ENCODE measurements at regions not wholly inside any gene's neighbourhood (a gene's known extent, or its start where the extent isn't known, plus 50 kb on each side); places are given as distances from the start of the nearest gene placed in this dataset.

DNA sequence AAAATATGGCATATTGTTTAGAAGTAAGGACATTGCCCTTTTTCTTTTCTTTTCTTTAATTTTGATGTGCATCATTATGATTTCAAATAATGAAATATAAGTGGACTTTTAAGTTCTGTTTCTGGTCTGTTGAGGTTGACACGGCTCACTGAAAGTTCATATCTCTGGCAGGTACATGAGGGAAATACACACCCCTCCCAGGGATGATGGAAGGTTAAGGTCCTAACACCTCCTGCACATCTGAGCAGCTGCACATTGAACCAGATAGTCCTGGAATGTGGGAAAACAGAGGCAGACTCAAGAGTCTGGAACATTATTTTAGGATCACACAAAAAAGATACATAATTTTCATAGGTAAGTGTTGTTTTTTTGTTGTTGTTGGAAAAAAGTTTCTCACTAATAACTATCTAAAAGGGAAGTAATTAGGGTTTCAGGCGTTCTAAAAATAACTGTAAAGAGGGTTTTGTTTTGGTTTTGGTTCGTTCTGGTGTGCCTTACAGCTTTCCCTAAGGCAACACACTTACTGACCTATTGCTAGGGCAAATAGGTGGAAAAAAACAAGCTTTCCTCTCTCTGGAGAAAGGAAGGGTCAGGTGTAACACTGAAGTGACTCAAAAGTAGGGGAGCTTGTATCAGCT is 201.2 kb upstream of the PRKCQ start:
- no peak for DNase-seq (ENCODE audit: low read depth in 4 of 4, low spot score in 3 of 4)

DNA sequence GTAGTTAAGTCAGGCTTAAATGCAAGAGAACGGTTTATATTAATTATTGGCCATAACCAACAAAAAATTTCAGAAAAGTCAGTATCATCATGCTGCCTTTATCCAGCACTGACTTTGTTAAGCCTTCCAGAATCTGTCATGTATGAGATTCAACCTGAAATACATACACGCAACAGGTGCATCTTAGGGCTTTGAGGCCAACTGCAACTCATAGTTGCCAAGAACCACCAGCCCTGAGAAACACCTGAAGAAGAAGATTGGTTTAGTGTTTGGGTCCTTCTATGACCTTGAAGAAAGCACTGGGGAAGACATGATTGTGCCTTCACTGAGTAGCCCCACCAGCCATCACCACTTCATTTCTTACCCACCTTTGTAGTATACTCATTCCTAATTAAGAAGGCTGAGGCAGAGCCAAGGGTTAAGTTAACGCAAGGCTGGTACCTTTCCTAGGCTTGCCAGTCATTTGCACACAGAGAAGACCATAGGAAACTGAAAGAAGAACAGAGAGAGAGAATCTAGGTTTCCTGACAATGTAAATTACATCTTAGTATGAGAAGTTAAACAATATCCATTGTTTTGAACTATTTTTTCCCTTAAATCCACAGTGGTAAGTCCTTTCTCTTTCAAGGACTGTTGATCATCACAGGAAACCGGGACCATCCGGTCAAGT is 200.1 kb upstream of the PRKCQ start:
- DNase-seq (ENCODE audit: low read depth in 4 of 4, low spot score in 3 of 4), result no peak

DNA sequence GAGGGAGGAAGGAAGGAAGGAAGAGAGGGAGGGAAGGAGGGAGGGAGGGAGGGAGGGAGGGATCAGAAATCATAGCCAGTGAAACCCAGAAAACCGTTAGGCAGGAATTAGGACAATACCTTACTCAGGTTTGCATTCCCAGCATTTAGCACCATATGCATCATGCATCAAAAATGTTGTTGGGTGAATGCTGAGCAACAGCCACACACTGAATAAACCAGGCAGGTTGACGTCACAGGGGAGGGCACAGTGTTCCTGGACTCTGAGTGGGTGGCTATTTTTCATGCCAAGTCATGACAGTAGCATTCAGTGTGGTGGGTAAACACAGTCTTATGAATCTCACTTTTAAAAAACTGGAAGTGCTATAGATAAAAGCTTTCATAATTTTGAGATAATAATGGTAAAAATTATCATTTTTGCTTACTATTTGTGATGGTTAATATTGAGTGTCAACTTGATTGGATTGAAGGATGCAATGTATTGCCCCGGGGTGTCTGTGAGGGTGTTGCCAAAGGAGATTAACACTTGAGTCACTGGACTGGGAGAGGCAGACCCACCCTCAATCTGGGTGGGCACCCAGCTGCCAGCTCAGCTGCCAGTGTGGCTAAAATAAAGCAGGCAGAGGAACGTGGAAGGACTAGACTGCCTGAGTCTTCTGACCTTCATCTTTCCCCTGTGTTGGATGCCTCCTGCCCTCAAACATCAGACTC is 199.1 kb upstream of the PRKCQ start:
- no peak for DNase-seq (ENCODE audit: low read depth in 4 of 4, low spot score in 3 of 4)

DNA sequence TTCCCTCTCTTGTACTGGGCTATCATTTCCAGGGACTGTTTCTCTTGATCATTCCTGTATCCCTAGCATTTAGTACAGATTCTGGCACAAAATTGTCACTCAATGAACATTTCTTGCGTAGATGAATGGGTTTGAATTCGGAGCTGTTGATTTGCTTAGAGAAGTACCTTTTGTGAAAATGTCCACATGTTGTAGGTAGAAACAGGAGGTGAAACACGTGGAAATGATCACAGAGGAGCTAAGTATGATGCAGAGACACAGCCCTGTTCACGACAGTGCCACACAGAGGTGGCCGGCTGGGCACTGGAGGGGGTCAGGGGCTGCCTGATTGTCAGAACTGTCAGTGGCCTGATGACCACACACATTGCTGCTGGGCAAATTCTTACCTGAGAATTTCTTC is 196.1 kb upstream of the PRKCQ start:
- DNase-seq (ENCODE audit: low read depth in 4 of 4, low spot score in 3 of 4), result no peak

DNA sequence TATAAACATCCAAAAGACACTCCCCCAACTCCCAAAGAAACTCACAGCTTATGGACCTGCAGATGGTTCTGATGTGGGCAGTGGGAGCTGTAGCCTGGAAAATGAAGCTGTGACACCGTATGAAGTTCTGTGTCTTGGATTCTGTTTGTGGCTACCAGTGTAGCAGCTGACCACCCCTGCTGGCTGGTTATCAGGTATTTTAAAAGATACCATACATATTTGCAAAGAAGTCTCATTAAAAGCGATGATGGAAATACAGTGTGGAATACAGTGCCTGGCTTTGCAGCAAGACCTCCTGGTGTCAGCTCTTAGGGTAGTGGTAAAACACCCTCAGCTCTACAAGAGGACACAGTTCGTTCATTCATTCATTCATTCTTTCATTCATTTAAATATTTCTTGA is 194.3 kb upstream of the PRKCQ start:
- DNase-seq (ENCODE audit: low read depth in 4 of 4, low spot score in 3 of 4), result no peak

DNA sequence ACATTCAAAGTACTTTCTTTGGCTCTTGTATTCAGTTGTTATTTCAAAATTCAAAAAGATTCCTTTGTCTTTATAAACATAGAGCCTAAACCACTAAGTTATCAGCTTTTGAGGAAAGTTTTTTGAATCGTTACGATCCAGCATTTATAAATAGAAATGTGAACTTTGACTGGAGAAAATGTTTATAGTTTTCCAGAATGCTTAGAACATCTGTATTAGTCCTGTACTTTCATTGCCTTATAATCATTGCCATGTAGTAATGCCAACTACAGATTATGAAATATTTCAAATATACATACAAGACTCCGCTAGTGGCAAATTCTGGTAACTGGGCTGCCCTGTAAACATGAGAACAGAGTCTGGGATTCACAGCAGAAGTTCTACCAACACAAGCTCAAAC is 191.3 kb upstream of the PRKCQ start:
- DNase-seq (ENCODE audit: low read depth in 4 of 4, low spot score in 3 of 4), result no peak

DNA sequence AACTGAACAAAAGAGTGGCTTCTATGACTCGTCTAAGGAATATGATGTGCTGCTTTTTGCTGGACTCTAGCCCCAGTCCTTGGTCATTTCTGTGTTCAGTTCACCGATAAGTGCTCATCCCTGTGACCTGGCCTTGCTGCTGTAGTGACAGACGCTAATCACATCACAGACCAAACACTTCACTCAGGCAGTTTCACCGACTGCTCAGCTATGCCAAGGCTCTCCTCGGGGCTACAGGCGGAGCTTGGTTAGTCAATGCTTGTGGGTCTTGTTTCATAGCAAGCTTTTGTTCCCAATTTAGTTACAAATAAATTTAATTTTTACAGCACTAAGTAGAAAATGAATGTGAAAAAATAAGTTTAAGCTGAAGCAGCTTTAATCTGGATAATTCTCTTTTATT is 190.8 kb upstream of the PRKCQ start:
- DNase-seq (ENCODE audit: low read depth in 4 of 4, low spot score in 3 of 4), result no peak

DNA sequence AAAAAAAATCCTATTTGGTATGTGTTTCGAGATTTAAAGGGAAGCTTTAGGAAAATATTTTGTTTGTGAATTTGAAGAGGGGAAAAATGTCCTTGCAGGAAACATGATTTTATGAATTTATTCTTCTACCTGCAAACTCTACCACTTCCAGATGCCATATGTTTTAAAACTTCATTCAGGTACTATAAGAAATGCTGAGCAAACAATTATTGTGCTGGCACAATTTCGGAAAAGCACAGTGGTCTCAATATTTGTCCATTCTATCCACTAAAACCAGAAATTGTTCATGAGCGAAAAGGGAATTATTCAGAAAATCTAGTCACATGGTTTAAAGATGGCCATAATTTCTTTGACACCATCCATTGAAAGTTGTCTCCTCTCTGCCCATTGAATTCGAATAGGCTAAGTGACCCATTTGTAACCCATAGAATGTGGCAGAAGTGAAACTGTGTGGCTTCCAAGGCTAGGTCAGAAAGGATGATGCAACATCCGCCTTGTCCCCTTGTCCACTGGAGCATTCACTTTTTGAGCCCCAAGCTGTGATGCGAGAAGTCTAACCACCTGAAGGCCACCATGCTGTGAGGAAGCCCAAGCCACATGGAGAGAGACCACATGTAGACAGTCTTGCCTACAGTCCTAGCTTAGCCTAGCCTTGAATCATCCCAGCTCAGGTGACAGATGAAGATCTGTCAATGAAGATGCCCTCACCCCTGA is 189.8 kb upstream of the PRKCQ start:
- DNase-seq (ENCODE audit: low read depth in 4 of 4, low spot score in 3 of 4), result no peak

DNA sequence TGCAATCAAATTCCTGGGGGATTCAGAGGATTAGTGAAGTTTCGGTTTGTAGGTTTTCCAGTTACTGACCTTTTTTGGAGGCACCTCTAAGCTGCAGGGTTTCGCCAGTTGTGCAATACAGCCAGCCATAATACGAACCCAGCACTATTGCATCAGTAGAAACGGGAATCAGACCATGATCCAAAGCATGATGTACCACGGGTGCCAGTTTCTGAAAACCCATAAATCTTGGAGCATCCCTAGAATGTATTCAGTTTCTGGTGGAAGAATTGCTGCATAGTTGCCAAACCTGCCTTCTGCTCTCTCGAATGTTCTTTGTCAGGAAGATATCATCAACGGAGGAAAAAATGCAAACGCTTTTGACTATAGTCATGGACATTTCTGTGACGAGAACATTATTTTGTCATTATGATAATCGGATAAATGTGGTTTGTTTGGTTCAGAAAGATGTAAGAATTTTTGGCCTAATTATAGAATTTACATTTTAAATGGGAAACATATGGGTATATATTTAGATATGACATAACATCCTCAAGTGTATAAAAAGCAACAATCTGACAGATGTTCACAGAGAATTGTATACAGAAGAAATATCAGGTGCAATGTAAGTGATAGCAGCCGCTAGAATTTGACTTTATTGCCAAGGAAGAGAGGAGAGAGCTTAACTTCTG is 186.2 kb upstream of the PRKCQ start:
- DNase-seq (ENCODE audit: low read depth in 4 of 4, low spot score in 3 of 4), result no peak

DNA sequence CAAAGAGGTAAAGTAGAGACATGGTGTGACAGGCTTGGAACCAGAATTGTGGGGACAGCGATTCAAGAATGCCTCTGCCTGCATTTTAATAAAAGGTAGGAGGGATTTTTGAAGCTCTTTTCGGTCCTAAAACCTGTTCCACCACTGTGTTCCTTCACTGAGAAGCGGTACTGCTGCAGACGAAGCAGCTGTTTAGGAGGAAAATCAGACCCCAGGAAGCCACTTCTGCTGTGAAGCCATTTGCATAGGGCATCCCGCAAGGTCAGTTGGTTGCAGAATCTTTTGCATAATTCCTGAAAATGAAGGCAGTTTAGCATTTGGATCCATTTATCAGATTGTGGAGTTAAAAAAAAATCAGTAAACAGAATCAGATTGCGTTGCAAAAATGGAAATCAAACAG is 183.3 kb upstream of the PRKCQ start:
- no peak for DNase-seq (ENCODE audit: low read depth in 4 of 4, low spot score in 3 of 4)

DNA sequence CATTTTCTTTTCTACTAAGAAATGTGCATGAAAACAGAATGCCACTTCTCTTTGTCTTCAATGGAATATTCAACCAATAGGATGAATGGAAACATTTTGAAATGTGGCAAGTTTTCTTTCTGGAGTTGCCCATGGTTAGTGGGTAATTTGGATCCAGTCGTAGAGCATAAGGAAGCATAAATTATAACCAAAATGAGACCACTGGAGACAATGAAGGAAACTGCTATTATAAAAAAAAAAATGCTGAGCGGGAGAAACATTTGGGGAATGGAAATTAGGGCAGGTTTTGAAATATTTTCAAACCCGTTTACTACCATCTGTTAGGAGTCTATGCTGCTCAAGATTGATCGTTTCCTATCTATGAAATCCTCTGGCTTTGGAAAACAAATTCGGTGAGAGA is 182.9 kb upstream of the PRKCQ start:
- DNase-seq (ENCODE audit: low read depth in 4 of 4, low spot score in 3 of 4), result no peak

DNA sequence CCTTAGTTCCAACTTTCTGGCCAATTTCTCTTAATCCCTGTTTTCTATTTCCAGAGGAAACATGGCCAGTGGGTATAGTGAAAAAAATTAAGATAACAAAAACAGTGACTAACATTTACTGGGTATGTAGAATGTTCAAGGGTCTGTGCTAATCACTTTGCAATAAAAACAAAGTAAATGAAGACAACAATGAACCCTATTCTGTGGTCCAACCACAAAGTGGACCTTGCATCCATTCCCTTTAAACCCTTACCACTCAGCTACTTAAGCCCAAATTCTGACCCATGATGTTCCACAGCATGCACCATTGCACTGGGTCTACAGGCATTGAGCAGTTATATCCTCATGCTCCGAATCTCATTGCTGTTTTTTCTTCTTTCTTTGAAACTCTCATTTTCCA is 179.9 kb upstream of the PRKCQ start:
- DNase-seq (ENCODE audit: low read depth in 4 of 4, low spot score in 3 of 4), result no peak

DNA sequence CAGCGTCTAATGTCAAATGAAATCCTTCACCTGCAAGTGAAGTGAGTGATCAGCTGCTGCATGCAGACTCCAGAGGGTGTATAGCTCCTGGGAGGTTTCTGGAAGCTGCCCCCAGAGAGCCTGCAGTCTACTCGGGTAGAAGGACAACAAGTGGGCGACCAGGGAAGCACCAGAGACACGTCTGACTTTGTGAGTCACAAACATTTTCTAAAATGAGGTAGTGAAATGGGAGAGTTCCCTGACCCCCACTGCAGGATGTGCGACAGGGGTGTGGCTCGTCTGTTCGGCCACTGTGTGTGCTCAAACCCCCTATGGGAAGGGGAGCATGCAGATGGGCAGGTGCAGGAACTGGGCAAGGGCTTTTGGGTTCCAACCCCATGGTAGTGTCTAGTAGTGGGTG is 177.1 kb upstream of the PRKCQ start:
- no peak for DNase-seq (ENCODE audit: low read depth in 4 of 4, low spot score in 3 of 4)

DNA sequence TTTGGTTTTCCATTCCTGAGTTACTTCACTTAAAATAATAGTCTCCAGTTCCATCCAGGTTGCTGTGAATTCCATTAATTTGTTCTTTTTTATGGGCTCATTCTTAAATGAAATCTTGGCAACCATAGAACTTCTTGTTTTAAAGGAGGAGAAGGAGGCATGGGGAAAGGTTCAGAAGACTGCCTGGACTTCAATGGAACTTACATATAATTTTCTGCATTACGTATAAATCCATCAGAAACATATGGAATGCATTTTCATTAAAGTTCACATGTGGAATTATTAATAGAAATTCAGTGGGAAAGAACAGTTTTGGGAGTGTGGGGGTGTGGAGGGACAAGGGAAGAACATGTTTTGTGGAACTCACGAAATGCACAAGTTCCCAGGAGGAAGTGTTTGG is 176.6 kb upstream of the PRKCQ start:
- DNase-seq (ENCODE audit: low read depth in 4 of 4, low spot score in 3 of 4), result no peak

DNA sequence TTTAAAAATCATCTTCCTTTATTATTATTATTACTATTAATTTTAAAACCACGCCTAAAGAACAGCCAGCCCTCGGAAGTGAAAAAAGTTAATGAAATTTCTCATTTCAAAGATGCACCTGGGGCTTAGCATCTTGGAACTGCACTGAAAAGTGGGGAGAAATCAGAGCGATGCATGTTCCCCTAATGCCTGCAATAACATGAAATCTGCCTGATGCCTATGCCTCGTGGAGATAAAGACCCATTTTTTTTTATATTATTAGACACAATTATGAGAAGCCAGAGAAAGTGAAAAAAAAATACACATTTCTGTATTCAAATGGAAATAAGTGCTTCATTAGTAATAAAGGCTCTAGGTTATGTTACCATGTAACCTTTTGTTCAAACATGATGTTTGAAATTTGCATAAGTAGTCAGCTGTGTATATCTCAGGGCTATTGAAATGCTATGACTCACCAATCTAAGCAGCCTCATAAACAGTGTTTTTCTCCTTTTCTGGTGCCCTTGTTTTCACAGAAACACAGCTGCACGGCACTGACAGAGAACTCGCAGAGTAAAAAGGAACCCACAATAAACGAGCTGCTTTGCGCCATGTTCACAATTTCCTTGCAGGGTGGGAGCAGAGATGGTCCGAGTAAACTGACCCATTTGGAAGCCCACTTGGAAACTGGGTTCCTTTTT is 175.8 kb upstream of the PRKCQ start:
- DNase-seq (ENCODE audit: low read depth in 4 of 4, low spot score in 3 of 4), result no peak

DNA sequence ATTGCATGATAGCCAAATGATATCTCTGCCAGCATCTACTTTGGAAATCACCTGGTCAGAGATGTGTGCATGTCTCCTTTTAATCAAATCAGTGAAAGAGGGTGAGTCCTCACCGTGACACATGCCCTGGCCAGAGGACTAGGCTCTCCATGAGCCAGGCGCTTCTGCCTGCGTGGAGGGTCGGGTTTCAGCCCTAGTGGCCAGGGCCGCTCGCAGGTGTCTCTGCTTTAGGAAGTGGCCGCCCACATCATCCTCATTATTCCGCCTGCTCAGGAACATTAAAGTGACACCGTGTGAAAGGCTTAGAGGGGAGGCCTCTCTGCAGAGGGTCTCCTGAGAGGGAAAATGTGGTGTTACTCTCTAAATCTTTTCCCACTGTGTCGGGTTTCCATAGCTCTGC is 173.6 kb upstream of the PRKCQ start:
- DNase-seq (ENCODE audit: low read depth in 4 of 4, low spot score in 3 of 4), result no peak

DNA sequence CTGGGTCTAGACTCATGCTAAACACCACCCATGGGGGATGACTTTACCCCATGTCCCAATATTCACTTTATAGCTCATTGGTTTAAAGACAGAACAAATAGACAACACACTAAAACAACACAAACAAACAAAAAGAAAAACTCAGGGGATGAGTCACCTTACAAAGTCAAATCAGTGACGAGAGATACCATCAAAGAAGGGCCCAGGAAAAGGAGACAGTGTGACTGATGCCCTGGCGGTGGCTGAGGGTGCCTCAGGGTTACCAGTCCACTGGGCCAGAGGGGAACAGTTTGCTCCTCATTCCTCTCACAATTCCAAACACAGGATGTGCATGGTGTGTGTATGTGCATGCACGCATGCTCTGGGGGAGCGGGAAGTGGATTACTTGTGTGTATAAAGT is 171.3 kb upstream of the PRKCQ start:
- no peak for DNase-seq (ENCODE audit: low read depth in 4 of 4, low spot score in 3 of 4)

DNA sequence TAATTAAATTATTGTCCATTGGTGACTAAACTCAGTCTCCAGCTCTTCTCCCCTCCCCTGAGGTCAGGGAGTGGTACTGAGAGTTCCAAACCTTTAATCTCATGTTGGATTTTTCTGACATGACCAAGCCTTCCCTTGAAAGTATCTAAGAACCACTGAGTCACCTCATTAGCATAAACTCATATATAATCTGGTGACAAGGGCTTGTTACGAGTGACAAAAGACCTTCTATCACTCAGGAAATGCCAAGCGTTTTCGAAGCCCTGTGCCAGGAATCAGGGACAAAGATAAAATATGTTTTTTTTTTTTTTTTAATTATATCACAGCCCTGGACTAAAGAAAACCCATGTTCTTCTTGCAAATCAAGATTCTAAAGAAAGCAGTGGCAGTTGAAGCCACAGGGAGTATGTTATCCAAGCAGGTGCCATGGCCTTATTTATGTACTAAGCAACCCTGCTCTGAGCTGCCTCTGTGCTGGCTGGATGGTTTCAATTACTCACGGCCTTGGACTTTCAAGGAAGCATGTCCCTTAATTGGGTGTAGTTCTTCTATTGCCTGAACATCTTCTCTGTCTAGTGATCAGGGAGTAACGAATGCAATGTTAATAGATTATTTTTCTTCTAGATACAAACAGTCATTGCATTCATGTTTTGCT is 169.0 kb upstream of the PRKCQ start:
- DNase-seq (ENCODE audit: low read depth in 4 of 4, low spot score in 3 of 4), result peak in 1 of 4 donors; percentile 15

DNA sequence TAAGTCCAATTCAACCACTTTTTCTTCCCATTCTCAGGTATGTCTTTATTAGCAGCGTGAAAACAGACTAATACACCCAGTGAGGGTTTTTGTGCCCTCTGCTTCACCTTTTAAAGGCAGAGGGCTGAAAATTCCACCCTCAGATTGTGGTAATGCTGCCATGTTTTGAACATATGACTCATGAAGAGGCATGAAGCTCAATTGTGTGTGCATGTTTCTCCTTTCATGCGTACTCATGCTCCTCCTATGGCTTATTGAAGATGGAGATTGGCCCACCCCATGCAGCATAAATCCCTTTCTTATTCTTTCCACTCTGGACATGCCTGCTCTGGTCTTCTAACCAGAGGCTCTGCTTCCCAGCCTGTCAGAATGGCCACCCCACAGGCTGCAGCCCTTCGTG is 168.0 kb upstream of the PRKCQ start:
- DNase-seq (ENCODE audit: low read depth in 4 of 4, low spot score in 3 of 4), result no peak

DNA sequence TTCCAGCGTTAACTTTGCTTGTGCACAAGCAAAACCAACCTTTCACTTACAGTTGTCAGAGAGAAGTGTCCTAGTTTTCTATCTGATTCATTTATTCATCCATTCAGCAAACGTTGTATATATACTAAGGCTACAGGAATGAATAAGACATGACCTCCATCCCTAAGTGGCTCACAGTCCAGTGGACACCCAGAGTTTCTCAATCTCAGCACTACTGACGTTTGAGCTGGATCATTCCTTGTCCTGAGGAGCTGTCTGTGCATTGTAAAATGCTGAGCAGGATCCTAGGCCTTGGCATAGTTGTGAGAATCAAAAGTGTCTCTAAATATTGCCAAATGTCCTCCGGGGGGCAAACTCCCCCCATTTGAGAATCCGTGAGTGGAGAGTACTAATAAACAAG is 166.7 kb upstream of the PRKCQ start:
- DNase-seq (ENCODE audit: low read depth in 4 of 4, low spot score in 3 of 4), result no peak

Measured in left renal pelvis (tissue), 4 donors.